HG03442 (cell line): ENCODE measurements at regions not wholly inside any gene's neighbourhood (a gene's known extent, or its start where the extent isn't known, plus 50 kb on each side); places are given as distances from the start of the nearest gene placed in this dataset.

Experiments used
- ATAC-seq: cut with Tn5 transposase; IDR thresholded peaks from one replicate; pipeline ENCODE4 v1.9.1; 2021; ENCODE audit warnings: mild to moderate bottlenecking, moderate library complexity; ENCODE audit not compliant: unreplicated experiment

DNA sequence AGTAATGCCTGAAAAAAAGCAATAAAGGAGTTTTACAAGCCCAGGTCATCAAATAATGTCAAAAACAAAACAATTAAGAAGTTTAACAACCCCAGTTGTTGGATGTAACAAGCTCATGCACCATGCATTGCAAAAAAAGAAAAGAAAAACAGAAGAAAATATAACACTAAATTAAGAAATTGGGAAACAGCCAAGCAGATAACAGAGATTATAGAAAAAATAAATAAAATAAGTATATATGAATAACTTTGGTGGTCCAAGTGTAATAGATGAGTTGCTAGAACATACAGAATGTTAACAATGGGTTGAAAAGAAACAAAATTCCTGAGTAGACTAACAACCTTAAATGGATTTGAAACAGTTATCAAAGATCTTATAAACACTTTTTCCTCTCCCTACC lies 573.1 kb upstream of the SOX11 start:
- ATAC-seq, result no peak

DNA sequence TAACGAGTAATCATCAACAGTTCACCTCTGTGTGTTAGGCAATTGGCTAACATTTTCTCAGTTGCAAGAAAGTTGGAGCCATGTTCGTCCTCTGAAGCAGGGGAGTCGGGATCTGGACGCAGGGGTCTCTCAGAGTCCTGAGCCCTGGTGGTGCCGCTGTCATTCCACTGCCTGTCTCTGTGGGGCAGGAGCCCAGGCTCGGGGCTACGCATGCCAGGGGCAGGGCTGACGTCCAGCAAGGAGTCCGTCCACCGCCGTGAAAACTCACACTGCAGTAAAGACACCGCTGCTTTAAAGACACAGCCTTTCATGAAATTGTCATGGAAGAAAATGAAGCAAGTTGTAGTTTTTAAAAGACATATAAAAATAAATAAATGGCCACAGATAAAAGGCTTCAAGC lies 571.1 kb upstream of the SOX11 start:
- ATAC-seq, result no peak

DNA sequence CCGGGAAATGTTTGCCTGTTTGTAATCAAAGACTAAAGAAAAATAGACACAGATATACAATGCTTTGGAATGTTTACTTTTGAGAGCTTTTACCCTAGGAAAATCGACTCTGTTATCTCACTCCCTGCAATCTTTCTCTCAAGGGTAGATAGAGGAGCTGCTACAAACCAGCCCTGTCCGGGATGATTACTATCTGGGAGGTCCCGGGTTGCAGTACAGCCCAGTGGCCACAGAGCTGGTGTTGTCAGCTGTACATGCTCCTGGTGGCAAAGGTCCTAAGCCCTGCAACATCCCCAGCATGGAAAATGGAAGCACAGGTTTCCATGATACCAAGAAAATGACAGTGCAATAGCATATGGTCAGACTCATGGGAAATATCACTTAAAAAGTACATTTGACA lies 570.5 kb upstream of the SOX11 start:
- ATAC-seq, result no peak

DNA sequence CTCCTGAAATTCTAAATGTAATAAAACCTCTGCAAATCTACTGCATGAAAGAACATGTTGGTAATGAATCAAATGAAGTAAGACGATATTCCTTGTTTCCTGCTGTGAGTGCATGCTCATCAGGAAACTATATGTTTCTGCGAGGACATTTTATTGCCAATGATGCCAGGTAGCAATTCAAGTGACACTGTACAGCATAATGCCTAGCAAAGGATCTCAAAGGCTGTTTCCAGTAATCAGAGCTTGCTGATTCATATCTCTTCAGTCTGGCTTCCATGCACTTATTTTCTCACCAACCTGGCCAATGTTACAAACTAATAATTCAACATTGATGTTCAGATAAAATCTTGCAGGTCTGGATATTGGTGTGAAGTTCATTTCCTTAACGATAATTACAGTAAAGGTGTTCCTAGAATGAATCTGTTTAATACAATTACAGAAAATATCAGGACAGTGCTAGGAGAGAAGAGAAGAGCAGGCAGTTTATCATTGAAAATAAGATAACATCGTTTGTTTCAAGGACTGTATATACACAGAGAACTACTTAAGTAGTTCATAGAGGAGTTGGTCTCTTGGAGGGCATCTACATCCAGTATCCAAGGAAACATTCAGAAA lies 568.5 kb upstream of the SOX11 start:
- ATAC-seq, result no peak

DNA sequence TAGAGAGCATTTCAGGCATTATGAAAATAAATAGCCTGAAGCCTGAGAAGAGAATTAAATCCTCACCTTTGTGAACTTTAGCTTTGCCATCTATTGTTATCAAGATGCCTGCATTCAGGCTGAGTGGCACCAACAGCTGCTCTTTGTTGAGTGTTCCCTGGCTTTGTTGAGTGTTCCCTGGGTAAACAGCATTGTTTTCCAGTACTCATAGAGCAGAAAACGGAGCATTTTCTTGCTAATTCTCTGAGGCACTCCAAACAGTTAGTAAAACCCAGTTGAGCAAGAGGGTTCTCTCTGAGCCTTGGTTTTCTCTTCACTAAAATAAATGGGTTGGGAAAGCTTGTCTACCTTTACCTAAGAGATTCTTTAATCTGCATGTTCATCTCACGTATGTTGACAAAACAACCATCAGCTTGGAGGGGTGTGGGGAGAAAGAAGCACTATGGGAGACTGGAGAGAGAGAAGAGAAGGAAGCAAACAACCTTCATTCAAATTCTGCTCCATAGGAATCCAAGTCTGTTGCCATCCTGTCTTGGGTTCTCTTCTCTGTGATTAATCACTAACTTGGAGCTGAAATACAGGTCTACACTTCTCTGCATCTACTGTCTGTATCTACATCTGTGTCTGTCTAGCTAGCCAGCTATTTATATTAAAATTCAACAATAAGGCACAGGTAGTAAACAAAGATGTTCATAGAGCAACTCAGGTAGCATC lies 567.0 kb upstream of the SOX11 start:
- ATAC-seq, result no peak

DNA sequence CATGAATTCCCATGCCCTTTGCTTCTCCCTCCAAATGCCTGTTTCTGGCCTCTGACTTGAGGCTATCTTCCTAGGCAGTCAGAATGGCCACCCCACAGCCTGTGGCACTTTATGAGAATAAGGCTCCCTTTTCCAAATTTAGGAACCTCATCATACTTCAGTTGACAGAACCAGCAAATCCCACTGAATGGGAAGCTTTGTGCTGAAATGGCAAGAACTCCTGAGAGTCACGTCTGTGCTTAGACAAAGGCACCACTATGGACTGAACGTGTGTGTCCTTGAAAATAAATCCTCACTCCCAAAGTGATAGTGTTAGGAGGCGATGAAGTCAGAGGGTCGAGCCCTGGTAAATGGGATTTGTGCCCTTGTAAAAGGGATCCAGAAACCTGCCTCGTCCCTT lies 559.9 kb upstream of the SOX11 start:
- no peak for ATAC-seq

DNA sequence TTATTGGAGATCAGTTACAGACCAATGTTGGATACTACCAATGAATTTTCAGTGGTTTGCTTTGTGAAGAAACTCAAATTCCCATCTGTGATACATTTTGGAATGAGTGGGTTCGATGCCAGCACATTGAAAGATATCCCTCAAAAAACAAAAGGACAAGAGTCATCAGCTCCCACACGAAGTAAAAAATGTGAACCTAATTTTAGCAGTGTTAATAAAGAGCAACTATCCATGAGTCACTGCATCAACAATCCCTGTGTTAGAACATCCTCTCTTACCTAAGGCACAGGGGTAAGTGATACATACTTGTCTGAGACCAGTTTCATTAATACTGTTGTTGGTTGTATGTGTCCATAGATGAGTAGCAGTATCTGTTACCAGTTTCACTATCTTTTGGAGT lies 551.8 kb upstream of the SOX11 start:
- ATAC-seq, result no peak

DNA sequence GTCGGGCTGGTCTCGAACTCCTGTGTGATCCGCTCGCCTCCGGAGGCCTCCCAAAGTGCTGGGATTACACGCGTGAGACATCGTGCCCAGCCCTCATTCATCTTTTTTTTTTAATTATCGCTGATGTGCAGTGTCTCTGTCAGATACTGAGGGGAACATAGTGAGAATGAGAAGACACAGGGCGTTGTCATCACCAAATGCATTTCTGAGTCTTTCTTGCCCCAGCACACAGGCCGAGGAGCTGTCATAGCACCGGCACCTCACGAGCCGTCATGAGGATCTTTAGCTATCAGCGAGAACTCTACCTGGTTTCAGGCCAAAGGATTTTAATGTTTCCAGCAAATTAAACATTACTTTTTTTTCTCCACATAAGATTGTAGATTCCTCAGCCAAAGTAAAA lies 548.0 kb upstream of the SOX11 start:
- ATAC-seq, result no peak

DNA sequence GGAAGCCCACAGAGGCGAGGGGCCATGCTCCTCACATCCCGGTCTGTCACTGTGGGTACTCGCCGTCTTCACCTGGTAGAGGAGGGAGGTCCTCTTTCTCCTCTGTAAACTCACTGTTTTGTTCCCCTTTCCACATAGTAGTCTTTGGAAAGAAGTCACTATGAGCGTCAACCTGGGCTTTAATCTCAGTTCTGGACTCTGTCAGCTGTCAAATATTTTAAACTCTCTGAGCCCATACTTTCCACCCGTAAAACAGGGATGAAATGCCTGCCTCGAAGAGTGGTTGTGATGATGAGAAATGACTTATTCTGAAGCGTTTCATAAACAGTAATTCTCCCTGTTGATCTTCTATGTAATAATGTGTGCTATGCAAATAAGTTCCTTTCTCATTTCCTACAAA lies 547.1 kb upstream of the SOX11 start:
- no peak for ATAC-seq

DNA sequence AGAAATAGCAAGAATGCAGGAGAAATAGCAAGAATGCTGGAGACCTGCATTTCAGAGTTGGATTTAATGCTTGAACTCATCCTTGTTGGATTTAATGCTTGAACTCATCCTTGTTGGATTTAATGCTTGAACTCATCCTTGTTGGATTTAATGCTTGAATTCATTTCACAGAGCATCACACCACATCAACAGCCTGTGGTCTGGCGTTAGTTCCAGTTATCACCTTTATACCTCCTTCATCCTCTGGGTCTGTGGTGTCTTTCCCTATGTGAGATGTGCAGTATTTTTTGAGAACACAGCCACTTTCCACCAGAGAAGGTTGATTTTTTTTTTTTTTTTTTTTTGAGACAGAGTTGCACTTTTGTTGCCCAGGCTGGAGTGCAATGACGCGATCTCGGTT lies 546.4 kb upstream of the SOX11 start:
- ATAC-seq, result no peak

DNA sequence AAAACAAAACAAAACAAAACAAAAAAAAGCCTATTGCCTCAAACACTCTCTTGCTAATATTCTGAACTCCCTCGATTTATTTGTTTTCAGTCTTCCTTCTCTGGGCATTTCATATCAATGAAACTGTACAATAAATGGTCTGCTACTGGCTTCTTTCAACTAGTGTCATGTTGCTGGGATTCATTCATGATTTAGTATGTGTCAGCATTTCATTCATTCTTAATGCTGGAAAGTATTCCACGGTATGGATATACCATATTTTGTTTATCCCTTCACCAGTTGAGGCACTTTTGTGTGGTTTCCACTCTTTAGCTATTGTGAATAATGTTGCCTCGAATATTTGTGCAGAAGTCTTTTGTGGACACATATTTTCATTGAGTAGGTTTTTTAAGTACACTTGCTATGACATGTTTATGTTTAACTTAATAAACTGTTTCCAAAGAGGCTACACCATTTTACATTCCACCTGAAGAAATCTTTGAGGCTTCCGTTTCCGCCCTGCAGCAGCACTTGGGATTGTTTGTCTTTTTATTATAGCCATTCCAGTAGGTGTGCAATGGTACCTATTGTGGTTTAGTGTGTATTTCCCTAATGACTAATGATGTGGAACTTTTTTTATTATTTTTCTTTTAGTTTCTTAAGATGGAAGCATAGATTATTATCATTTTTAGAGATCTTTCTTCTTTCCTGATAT lies 543.6 kb upstream of the SOX11 start:
- ATAC-seq, result no peak

DNA sequence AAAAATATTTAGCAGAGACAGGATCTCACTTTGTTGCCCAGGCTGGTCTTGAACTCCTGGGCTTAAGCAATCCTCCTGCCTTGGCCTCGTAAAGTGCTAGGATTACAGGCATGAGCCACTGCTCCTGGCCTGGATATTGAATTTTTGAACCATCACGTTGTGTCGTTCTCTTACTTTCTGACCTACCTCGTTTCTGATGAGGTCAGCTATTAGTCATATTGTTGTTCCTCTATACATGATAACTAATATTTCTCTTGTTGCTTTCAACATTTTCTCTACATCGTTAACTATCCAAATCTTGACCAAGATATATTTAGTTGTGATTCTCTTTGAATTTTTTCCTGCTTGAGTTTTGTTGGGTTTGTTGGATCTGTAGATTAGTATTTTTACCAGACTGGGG lies 541.3 kb upstream of the SOX11 start:
- ATAC-seq, result no peak

DNA sequence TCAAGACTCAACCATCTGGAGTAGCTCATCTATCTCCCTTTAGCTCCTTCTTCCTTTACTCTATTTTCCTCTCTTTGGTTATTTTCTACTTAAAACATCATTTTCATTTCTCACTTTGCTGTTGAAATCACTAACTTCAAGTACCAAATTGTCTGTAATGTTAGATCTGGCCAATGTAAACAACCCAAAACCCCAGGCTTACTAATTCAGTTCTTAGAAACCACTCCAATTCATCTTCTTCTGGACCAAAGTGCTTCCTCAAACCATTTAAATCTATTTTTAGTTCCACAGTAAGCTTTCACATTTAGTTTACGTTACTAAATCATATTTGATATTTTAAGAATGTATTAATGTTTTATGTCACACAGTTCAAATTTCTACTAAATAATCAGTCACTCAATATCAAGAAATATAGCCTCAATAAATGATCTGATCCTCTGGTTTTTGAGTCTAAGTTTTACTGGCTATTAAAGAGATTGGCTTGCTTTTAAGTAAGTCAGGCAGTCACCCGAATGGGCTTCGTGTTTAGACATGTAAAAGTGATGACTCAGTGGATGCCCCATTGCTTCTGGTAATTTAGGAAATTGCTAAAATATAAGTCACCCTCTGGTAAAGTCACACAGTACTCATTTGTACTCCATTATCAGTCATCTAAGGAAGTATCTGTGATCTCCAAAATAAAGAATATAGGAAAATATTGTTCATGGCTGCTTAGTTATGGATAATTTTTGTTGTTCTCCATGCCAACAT lies 527.2 kb upstream of the SOX11 start:
- ATAC-seq, result no peak

DNA sequence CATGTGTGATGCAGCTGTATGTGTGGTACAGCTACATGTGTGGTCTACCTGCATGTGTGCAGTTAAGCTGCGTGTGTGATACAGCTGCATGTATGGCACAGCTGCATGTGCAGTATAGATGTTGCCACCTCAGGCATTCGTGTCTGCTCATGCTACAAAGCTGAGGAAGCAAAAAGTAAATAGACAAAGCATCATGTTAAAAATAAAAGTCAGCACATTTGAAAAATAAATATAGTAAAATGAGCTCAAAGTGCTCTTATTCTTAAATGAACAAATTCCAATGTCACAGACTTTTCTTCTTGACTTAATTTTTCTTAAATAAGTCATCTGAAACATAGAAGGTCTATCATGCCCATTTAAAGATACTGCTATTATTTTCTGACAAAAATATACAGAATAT lies 519.3 kb upstream of the SOX11 start:
- no peak for ATAC-seq

DNA sequence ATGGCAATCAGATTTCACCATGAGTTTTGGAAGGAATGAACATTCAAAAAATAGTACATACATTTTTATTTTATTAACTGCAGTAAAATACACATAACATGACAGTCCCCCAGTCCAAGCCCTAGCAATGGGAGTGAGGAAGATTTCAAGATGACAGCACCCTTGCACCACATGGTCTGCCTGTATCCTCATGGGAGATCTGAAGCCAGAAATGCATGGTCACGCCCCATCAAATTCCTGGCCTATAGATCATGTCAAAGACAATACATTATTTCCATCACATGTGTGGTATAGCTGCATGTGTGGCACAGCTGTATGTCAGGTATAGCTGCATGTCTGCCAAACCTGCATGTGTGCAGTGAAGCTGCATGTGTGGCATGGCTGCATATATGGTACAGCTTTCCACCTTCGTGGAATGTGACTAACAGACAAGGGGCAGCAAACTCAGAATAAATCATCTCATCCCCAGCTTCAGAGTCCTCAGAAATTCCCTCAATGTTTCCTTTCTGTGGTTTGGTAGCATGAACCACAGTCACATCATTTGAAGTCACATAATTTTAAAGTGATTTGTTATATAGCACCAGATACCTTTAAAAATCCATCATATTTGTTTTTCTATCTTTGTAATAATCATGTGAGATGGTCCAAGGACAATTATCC lies 518.2 kb upstream of the SOX11 start:
- ATAC-seq, result no peak

DNA sequence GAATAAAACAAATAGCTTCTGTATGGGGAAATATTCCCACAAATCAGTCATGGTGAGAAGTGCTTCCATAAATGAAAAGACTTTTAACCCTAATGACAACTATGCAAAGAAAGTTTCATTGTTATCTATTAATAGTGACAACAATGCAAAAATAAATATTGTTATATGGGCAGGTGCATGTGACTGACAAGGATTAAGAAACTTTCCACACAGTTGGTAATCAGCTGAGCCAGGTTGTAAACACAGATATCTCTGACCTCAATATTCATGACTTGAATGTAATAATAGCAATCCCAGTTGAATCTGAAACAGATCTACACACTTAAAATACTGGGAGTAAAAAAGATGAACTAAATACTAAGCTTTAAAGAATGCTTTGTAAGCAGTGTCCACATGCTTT lies 517.0 kb upstream of the SOX11 start:
- ATAC-seq, result no peak

DNA sequence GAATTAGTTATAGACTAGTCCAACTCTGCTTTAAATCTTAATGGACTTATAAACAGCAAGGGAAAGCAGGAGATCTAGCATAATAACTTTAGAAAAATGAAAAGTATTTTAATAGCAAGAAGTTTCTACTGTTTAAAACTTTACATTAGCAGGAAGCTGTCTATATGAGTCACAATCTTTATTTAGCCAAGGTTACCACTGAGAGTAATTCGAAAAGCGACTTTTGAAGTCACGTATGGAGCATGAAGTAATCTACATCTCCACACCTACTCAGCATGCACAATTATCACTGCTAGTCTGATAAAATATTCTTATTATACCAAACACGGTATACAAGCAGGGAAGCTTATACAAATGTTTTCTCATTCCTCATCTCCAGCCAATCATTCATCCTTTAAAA lies 515.4 kb upstream of the SOX11 start:
- ATAC-seq, result no peak

DNA sequence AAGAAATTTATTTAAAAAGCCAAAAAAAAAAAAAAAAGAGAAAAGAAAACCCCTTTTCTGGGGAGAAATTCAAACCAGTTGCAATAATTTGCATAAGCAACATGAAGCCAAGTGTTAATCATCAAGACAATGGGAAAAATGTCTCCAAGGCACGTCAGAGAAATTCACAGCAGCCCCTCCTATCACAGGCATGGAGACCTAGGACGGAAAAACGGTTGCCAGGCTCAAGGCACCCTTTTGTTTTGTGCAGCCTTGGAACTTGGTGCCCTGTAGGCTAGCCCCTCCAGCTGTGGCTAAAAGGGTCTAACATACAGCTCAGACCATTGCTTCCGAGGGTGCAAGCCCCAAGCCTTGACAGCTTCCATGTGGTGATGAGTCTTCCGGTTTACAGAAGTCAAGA lies 509.2 kb upstream of the SOX11 start:
- no peak for ATAC-seq

DNA sequence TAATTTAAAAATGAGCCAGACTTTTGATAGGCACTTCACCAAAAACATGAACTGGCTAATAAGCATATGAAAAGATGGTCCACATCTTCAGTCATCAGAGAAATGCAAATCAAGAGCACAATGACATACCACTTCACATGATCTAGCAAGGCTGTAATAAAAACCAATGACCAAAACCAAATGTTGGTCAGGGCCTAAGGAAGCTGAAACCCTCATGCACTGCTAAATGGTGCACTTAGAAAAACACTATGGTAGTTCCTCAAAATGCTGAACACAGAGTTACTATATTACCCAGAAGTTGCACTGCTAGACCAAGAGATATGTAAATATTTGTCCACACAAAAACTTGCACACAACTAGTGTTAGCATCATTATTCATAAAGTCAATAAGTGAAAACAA lies 504.9 kb upstream of the SOX11 start:
- ATAC-seq, result no peak

DNA sequence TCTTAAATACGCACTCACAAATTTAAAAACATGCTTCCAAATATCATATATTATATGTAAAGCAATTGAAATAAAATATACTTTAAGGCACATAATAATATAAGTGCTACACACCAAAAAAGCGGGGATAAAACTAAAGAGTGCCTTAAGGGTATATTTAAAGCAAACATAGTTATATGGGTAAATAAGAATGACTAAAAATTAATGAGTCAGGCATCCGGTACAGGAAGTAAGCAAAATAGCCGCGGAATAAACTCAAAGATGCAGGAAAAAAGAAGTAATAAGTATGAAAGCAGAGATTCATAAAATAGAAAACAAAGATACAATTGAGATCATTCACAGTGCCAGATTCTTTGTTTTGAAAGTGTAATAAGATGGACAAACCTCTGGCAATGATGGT lies 503.5 kb upstream of the SOX11 start:
- ATAC-seq, result no peak

DNA sequence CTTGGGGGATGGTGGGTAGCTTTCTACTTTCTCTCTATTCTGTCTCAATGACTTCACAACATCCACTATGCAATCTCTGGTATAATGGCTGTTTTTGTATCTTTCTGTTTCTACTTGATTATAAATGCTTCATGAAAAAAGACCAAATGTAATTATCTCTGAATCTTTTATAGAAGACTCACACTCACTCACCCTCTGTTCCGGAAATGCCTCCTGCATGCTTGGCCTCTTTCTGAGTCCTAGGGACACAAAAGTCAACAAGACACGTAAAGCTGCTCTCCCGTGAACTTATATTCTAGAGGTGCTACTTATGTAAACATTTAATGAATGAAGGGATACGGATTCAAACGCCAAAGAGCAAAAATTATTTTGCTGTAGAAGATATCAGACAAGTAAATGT lies 502.2 kb upstream of the SOX11 start:
- ATAC-seq, result no peak
